Ramos (cell line): ENCODE measurements at regions not wholly inside any gene's neighbourhood (a gene's known extent, or its start where the extent isn't known, plus 50 kb on each side); places are given as distances from the start of the nearest gene placed in this dataset.
"Not testable (repeated sequence)": the region's sequence is repeated elsewhere in the genome, so short reads cannot be mapped to it uniquely, and the experiment has no call there.

ENCODE experiments used
- in situ Hi-C: fragments of 300-500 bp; cut with MboI; formaldehyde crosslinking; loops from one replicate; pipeline ENCODE4 v1.14.3; 2022; ENCODE audit warnings: low sequenced_read_pairs; ENCODE audit not compliant: unreplicated experiment

DNA sequence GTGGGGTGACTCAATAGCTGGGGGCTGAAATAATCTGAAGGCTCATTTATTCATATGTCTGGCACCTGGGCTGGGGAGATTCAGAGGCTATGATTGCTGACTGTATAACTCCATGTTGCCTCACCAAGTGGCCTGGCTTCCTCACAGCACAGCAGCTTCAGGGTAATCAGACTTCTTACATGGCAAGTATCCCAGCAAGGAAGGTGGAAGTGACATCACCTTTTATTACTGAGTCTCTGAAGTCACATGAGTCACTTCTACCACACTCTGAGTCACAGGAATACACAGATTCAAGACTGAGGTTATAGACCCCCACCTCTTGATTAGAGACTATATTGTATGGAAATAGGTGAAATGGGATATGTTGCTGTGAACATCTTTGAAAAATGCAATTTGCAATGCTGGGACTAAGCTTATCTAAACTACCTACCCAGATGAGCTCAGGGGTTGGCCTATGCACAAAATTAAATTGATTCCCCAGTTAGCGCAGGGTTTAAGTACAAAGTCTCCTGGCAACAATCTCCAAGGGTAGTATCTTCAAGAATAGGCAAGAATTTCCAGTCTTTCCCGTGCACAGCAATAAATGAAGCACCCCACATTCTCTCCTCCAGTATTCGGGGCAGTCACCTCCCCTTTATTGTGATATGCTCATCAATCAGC, 553.1 kb downstream of the LRRC70 start:
- in situ Hi-C loops: no loop called here

DNA sequence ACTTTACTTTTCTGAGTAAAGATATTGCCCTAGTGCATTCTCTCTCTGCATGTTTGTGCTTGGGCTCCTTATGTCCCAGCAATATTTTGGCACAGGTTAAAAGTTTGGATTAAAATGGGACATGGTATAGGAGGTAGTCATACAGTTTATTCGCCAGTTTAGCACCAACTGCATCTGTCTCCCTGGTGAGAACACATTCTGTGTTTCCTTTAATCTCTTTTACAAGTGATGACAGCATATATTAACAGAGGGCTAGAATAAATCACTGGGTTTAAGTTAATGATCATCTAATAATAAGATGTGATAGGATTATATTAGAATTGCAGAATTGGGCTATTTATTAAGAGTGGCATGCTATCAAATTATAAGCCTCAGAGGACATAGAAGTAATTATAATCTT, 550.1 kb downstream of the LRRC70 start:
- in situ Hi-C loops: no loop called here

DNA sequence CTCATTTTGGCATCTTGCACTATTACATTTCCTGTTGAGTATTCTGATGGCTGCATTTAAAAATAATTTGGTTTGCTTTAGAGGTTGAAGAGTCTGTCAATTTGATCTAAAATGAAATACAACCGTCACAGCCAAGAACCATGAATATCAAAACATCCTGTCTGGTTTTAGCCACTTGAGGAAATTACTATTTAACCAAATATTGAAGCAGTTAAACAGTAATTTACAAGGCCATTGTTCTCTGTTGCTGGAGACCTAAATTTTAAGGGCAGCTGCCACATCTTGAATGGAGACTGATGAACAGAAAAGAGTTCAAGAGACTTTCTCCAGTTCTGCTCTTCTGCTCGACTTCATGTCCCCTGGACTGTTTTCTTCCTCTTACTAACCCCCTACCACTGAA, 549.4 kb downstream of the LRRC70 start:
- in situ Hi-C loops: no loop called here

DNA sequence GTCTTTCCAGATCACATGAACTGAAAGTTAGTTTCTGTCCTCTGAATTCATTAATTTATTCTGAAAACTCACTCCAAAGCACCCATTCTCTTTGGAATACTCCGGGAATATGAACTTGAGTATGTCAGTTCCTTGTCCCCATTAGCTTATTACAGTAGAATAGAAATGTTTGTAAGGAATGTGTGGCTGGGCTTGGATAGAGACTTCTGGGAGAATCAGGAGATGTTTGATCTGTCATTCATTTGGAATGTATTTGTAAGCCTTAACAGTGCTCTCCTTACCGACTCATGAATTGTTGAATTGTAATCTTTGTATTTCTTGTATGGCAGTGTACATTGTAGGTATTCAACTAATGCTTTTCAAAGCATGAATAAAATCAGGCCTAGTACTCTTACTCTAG, 548.4 kb downstream of the LRRC70 start:
- in situ Hi-C loops: no loop called here

DNA sequence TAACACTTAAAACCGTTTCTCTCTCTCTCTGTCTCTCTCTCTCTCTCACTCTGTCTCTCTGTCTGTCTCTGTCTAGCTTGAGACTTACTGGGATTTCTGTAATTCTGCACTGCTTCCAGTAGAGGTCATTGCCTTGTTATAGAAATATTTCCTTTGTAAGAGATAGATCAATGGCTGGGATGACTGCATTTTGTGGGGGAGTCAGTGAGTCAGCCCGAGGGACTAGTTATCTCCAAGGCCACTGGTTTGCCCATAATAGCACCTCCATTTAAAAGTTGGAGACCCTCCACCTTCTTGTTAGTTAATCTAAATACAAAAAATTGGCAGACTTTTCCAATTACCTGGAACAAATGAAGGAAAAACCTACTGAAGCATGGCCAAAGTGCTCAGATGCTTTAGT, 547.2 kb downstream of the LRRC70 start:
- in situ Hi-C loops: no loop called here

DNA sequence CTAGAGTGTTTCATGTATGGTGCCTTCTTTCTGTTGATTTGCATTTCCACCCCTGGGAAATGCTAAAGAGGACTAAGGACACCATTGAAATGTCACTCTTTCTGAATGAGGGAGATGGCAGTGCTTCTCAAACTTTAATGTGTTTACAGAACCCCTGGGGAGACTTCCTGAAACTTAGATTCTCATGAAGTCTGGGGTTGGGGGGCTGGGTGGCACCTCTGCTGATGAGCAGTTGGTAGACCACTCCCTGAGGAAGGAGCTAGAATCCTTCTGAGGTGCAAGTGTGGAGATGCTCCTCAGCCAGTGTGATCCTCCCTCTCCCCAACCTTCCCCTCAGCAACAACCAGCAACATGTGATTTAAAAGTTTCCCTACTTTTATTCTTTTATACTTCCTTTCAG, 546.8 kb downstream of the LRRC70 start:
- in situ Hi-C loops: no loop called here

DNA sequence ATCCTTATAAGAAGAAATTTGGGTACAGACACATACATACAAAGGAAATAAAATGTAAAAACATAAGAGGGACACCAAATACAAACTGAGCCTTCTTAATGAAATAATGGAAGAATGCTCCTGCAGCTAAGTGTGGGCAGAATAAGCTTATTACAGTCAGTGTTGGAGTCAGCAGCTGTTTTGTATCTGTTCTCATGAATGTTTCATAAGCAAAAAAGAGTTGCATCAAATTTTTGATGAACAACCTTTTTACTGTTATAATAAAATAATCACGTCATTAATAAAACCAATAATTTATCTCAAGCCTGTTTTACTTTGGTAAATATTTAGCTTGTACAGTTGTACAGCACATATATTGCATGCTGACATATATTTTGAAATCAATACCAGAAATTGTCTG, 545.6 kb downstream of the LRRC70 start:
- in situ Hi-C loops: no loop called here

DNA sequence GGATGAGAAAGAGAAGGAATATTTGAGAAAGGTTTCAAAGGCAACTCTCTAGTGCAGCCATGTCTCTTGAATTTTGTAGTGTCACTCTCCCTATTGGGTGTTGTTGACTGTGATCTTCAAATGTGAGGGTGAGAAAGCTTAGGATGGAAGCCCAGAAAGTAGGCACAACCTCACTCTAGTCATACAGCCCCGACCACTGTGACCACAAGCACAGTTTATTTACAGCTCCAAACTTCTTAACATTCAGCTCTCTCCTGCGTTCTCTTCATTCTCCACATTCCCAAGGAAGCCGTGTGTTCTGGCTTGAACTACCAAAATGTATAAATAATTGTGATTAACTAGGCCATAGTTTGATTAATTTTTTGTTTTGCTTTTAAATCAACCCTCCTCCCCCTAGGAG, 542.9 kb downstream of the LRRC70 start:
- in situ Hi-C loops: no loop called here

DNA sequence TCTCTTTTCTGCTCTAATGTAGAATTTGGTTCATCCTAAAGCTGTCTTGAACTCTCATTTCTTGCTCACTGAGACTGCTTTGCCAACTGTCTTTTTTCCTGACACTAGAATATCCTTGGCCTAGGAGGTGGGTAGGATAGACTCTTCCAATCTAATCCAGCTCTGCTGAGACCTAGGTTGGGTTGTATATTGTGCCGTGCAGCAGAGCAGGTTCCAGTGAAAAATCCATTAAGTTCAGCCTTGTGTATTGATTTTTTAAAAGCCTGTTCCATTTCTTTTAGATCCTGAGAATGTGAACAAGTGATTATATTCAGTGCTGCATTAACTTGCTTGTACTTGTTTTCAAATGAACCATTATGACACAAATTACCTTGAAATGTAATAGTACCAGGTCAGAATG, 539.6 kb downstream of the LRRC70 start:
- in situ Hi-C loops: no loop called here

DNA sequence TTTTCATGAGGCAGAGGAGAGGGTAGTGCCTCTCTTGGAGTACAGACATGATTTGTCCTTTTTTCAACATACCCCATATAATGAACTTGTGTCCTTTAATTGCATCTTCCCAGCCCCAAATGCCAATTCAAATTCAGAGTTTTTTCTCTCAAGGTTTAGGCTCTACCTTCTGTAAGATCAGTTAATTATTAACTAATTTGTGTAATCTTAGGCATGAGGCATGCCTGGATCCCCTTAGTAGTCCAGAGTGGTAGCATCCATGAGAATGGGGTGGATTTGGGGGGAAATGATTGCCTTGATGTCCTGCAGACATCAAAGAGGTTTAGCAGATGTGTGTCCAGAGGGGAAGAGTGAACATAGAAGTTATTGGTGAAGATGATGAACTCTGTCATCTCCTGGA, 533.3 kb downstream of the LRRC70 start:
- in situ Hi-C loops: no loop called here

DNA sequence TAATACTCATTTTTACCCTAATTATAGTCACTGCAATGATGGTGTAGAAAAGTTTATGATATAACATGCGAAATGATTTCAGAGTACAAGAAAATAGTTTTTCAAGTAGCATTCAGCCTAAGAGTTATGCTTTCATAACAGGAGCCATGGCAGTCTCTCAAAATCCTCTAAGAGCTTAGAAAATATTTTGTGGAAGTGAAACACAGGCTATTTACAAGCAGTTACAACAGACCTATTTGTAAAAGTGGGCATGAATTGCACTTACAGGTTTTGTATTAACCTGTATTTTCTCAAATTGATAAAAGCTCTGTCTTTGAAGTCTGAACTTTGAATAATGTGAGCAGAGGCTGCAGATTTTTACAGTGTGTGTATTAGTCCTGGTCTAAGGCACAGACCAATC, 523.3 kb downstream of the LRRC70 start:
- in situ Hi-C loops: no loop called here

DNA sequence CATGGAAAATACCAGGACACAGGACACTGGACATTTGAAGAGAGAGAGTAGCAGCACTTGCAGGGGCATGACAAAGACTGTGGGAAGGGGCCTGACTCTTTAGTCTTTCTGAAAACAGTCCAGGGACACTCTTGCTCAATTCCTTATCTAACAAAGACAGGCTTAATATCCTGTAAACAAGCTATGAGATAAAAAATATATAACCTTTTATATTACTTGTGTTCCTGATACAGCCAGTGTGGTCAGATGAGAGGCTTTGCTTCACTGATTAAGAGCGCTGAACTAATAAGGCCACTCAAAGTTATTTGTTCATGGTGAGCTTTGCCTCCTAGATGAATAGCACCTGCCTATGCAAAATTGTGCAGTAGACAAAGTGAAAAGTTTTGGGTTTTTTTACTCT, 518.7 kb downstream of the LRRC70 start:
- in situ Hi-C loops: no loop called here

DNA sequence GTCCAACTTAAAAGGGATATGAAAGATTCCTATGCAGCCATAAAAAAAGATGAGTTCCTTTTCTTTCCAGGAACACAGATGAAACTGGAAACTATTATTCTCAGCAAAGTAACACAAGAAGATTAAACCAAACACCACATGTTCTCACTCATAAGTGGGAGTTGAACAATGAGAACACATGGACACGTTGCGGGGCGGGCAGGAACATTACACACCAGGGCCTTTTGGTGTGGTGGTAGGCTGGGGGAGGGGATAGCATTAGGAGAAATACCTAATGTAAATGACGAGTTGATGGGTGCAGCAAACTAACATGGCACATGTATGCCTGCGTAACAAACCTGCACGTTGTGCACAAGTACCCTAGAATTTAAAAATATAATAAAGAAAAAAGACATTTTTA, 516.1 kb downstream of the LRRC70 start:
- in situ Hi-C loops: no loop called here

DNA sequence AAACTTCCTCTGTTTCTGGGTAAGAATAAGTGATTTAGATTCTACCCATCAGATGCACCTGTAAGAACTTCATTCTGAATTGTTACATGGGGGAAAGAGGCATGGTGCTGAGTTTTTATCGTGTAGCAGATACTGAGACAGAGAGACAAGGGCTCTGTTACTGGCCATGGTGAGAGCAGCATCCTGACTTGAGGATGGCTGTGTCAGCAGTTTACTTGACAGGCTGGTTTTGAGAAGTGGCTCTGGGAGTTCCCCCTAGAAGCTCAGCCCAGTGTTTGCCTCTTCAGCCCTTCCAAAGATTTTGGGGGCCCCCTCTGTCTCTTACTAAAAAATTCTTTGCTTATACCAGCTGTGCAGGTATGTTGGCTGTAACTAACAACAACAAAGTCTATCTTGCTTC, 510.5 kb downstream of the LRRC70 start:
- in situ Hi-C loops: no loop called here

DNA sequence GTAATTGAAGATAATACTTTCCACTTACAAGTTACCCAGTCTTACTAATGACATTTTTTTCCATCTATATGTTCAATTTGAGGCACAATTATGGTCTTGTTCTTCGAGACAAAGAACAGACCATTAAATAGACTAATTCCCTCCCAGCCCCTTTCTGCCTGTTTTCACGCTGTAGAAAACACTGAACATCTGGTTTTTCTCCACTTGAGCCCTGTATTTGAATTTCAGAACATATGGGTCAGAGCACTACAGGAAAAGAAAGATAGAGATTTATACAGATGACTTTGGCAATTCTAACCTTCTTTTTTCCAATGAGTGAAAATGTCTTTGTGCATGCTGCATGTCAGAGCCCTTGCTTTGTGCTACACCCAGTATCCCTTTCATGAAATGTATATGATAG, 506.9 kb downstream of the LRRC70 start:
- in situ Hi-C loops: no loop called here

DNA sequence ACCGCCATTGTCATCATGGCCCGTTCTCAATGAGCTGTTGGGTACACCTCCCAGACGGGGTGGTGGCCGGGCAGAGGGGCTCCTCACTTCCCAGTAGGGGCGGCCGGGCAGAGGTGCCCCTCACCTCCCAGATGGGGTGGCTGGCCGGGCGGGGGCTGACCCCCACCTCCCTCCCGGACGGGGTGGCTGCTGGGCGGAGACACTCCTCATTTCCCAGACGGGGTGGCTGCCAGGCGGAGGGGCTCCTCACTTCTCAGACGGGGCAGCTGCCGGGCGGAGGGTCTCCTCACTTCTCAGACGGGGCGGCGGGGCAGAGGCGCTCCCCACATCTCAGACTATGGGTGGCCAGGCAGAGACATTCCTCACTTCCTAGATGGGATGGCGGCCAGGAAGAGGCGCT, 505.1 kb downstream of the LRRC70 start:
- in situ Hi-C loops: not testable (repeated sequence)

DNA sequence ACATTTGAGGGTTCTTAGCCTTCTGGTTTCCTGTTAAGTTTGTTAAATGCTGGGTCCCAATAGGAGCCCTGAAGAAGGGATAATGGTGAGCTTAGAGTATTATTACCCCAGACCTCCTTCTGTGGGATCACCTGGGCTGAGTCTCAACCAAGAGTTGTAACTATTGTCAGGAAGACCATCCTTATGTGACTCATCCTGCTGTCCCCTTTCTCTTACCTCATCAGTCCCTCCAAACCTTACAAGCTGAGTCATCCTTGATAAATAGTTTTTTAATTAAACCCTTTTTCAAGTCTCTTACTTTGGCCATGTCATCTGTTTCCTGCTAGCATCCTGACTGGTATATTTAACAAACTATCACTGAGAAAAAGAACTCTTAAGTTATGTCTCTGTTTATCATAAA, 502.8 kb downstream of the LRRC70 start:
- in situ Hi-C loops: no loop called here

DNA sequence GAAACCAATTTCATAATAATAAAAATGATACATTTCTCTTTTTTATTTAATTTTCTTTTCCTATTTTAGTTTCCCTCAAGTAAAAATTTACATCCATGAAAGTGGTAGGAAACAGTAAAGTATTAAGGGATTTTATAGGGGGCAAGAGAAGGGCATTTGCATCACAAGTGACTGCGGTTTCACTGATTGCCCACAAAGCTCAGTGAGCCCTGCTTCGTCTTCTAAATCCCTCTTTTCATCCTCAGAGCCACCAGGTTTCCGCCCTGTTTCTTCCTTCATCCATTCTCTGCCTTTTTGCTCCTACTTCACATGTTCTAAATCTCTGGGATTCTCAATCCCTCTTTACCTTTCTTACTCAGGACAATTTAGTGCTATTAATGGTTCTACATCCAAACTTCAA, 491.4 kb downstream of the LRRC70 start:
- in situ Hi-C loops: no loop called here

DNA sequence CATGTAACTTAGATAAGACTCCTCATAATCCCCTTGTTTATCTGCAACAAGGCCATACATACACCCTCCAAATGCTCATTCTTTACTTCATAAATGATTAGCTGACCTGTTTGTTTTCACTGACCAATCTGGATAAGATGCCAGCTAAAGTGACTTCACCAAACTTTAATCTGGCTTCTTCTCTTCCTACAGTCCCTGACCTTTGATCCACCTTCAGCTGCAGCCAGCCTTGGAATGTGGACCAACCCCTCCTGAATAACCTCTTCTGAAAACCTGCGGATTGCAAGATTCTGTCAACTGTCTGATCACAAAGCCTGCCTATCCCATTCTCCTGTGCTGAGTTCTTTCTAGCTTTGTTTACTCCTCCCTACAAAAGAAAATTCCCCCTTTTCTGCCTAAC, 476.8 kb downstream of the LRRC70 start:
- in situ Hi-C loops: no loop called here

DNA sequence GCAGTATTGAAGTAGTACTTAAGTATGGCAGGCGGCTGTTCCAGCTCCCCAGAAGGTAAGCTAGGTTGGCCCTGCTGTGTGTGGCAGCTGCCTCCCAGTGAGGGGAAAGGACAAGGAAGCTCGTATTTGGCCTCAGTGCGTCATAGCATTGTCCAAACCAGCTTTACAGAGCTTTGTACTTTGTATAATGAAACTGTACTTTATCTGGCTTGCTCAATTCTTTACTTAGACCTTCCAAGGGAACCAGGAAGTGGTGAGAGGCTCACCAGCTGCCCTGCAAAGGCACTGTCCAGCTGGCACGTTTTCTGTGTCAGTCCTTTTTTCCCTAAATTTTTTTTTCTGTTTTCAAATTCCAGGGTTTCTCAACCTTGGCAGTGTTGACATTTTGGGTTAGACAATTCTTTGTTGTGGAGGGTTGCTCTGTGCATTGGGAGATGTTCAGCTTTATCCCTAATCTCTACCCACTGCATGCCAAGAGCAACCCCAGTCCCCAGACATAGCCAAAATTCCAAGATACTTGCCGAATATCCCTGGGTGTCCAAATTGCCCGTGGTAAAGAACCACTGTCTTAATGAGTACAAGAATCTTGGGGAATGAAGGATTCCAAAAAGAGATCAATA, 474.5 kb downstream of the LRRC70 start:
- in situ Hi-C loops: no loop called here

DNA sequence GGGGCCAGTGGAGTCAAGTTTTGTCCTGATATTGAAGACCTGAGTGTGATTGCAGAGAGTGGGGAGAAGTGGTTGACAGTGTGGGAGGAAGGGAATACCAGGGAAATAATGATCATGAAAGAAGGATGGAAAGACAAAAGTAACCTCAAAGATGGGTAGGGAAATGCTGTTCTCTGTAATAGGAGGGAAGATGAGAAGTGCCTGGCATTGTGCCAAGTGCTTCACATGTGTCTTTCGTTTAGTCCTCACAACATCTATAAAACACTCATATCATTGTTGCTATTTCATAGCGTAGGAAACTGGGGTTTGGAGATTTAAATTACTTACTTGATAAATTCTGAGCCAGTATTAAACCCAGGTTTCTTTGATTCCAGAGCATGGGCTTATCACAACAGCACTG, 472.3 kb downstream of the LRRC70 start:
- in situ Hi-C loops: no loop called here

DNA sequence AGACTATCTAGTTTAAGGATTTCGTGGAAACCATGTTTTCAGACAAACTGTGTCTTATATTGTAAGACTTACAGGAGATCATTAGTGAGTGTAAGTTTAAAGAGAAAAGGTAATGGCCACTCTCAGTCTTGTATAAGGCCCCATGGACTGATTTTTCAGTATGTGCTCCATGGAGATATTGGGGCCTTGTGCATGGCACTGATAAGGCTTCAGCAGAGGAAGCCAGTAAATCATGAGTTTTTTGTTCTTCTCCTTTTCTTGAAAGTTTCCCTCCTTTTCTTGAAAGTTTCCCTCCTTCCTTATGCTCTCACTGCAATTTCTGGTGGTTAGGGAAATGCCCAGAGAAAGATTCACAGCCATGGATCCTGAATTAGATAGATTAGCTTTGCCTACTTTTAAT, 471.3 kb downstream of the LRRC70 start:
- in situ Hi-C loops: no loop called here
